HG03469 (cell line): ENCODE measurements at regions not wholly inside any gene's neighbourhood (a gene's known extent, or its start where the extent isn't known, plus 50 kb on each side); places are given as distances from the start of the nearest gene placed in this dataset.
A peak's percentile ranks its signal among the peaks of the same experiment; 100 is the strongest.
"Not testable (repeated sequence)": the region's sequence is repeated elsewhere in the genome, so short reads cannot be mapped to it uniquely, and the experiment has no call there.

Experiments
- ATAC-seq: cut with Tn5 transposase; IDR thresholded peaks from one replicate; pipeline ENCODE4 v1.9.1; 2021; ENCODE audit warnings: mild to moderate bottlenecking, moderate library complexity, moderate number of reproducible peaks; ENCODE audit not compliant: unreplicated experiment

GRCh38 chr7:138359870-138360559 is 100.0 kb upstream of the TRIM24 start:
- ATAC-seq = no peak

GRCh38 chr7:138363721-138364120 is 96.3 kb upstream of the TRIM24 start:
- ATAC-seq = no peak

- ATAC-seq = not testable (repeated sequence)
Measured at GRCh38 chr7:138366137-138366536, 93.9 kb upstream of the TRIM24 start.

GRCh38 chr7:138366676-138367075 is 93.4 kb upstream of the TRIM24 start:
- ATAC-seq = not testable (repeated sequence)

- ATAC-seq = no peak
Measured at GRCh38 chr7:138369797-138370196, 90.3 kb upstream of the TRIM24 start.

- no peak for ATAC-seq
Measured at GRCh38 chr7:138370956-138371355, 89.1 kb upstream of the TRIM24 start.

GRCh38 chr7:138374119-138374693 is 85.9 kb upstream of the TRIM24 start:
- ATAC-seq = no peak

GRCh38 chr7:138377306-138377705 is 82.8 kb upstream of the TRIM24 start:
- no peak for ATAC-seq

- ATAC-seq = no peak
Measured at GRCh38 chr7:138378741-138379559, 81.1 kb upstream of the TRIM24 start.

GRCh38 chr7:138382862-138383565 is 77.0 kb upstream of the TRIM24 start:
- ATAC-seq = no peak

- no peak for ATAC-seq
Measured at GRCh38 chr7:138386821-138387220, 73.2 kb upstream of the TRIM24 start.

- ATAC-seq = no peak
Measured at GRCh38 chr7:138387755-138388475, 72.1 kb upstream of the TRIM24 start.

GRCh38 chr7:138388673-138389491 is 71.2 kb upstream of the TRIM24 start:
- ATAC-seq = no peak

GRCh38 chr7:138395763-138396162 is 64.3 kb upstream of the TRIM24 start:
- ATAC-seq = no peak

- ATAC-seq = peak; percentile 92
Measured at GRCh38 chr7:138396251-138397070, 63.6 kb upstream of the TRIM24 start.

- ATAC-seq = not testable (repeated sequence)
Measured at GRCh38 chr7:138397071-138397433, 63.0 kb upstream of the TRIM24 start.

- no peak for ATAC-seq
Measured at GRCh38 chr7:138398857-138399256, 61.2 kb upstream of the TRIM24 start.

GRCh38 chr7:138400400-138400886 is 59.6 kb upstream of the TRIM24 start:
- ATAC-seq = no peak

- ATAC-seq = no peak
Measured at GRCh38 chr7:138402749-138403148, 57.3 kb upstream of the TRIM24 start.
